B cell (primary cell): ENCODE measurements at regions not wholly inside any gene's neighbourhood (a gene's known extent, or its start where the extent isn't known, plus 50 kb on each side); places are given as distances from the start of the nearest gene placed in this dataset.

Experiments
- CTCF ChIP-seq: fragments of 200-600 bp; IDR thresholded peaks from one replicate; pipeline ENCODE4 v1.8.0; 2022; ENCODE audit warnings: antibody characterized with exemption, mild to moderate bottlenecking
- EZH2 ChIP-seq: IDR thresholded peaks from 2 replicates; pipeline ENCODE4 v1.6.1; 2012; ENCODE audit warnings: borderline replicate concordance, low read depth, mild to moderate bottlenecking, moderate library complexity, low read length; ENCODE audit not compliant: insufficient read depth, poor library complexity, severe bottlenecking

GRCh38 chr15:89389841-89390603 lies 55.4 kb upstream of the POLG start:
- TF ChIP-seq CTCF (no peak), EZH2 (no peak)
